HT-29 (cell line): ENCODE measurements at regions not wholly inside any gene's neighbourhood (a gene's known extent, or its start where the extent isn't known, plus 50 kb on each side); places are given as distances from the start of the nearest gene placed in this dataset.
"Not testable (repeated sequence)": the region's sequence is repeated elsewhere in the genome, so short reads cannot be mapped to it uniquely, and the experiment has no call there.

Experiments
- DNase-seq: peaks from one replicate; pipeline ENCODE4 v3.0.0-alpha.2; 2015; ENCODE audit warnings: low spot score

DNA sequence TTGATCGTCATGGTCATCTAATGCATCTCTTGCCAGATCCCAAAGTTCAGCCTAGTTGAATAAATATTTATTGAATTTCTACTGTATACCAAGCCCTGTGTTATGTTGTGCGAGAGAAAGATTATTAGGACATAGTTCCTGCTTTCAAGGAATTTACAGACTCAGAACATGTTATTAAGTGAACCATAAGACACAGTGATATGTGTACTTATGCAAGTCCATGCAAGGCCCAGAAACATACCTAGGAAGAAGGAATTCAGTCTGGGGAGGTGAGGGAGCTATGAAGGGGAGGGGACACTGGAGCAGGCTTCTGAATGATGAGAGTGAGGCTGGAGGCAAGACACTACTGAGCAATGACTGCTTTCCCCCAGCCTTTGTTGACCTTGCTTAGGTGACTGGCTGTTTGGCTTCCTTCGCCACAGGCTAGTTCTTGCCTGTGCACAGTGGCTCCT, 81.4 kb downstream of the ACAA2 start:
- peak; percentile 15 for DNase-seq

DNA sequence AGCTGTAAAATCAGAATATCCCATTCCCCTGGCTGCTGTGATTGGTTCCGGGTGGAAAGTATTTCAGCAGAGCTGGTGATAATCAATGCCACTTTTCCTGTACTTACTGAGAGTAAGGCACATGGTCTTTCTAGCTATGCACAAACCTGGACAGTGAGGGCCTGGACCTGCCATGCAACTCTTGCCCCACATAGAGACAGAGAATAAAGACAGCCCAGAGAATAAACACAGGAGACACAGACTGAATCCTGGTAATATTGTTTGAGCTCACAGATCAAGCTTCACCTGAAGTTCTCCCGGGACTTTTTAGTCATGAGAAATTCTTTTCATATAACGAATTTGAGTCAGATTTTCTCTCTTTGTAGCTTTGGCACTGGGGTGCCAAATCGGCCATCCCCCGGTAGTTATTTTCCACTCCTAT, 81.9 kb downstream of the ACAA2 start:
- peak; percentile 58 for DNase-seq

DNA sequence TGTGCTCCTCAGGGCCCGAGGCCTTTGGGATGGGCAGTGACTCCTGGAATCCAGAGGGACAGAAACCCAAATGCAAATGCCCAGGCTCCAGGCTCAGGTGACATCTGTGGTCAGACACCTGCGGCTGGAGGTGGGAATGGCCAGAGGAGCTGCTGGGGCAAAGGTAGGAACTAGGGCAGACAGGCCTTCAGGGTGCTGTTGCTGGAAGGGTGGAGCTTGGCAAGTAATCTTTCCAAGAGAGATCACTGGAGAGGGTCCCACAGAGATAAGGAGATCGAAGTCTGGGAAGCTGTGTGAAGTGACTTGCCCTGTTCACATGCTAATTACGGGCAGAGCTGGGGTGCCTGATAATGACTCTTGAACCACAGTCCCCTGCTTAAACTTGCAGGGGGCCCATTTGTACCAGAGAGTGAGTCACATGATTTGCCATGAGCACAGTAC, 82.4 kb downstream of the ACAA2 start:
- DNase-seq = peak; percentile 73

DNA sequence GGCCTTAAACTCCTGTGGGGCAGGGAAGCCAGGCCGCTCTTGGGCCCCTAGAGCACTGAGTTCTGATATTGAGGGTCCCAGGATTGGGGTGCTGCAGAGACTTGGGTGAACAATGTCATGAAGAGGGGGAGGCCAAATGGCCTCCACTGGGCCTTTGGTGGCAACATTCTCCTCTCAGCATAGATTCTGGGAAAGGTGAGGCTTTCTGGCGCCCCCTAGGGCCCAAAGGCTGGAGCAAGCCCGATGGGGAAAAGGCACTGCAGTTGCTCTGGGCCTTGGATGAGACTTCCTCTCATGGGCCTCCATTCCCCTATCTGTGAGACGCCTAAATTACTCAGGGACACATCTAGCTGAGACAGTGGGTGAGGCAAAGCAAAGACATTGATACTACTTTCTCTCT, 84.8 kb downstream of the ACAA2 start:
- peak; percentile 68 for DNase-seq

DNA sequence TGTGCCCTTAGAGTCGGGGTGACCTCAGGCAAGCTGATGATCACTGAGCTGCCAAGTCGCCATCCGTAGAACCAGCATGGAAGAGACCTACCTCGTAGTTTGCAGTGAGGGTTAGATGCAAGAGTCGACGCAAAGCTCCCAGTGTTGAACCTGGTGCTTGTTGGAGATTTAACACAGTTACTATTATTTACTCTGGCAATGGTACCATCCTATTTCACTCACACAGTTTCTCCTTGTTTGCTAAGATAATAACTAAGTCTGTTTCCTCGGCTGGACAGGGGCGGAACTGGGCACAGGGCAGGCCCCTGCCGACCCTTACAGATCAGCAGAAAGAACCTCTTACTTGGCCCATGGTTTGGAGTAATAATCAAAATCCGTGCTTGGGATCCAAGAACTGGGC, 85.5 kb downstream of the ACAA2 start:
- no peak for DNase-seq

DNA sequence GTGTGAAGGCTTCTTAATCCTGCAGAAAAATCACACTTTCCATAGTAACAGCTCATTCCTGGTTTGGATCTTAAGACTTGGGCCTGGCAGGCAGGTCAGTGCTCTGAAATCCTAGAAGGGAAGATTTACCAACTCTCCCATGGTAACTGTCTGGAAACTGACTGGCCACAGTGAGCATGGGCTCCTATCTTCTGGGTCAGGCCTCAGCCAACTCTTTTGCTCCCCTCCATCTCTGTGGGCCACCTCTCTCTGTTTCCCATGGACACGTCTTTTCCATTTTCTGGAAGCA, 86.7 kb downstream of the ACAA2 start:
- no peak for DNase-seq

DNA sequence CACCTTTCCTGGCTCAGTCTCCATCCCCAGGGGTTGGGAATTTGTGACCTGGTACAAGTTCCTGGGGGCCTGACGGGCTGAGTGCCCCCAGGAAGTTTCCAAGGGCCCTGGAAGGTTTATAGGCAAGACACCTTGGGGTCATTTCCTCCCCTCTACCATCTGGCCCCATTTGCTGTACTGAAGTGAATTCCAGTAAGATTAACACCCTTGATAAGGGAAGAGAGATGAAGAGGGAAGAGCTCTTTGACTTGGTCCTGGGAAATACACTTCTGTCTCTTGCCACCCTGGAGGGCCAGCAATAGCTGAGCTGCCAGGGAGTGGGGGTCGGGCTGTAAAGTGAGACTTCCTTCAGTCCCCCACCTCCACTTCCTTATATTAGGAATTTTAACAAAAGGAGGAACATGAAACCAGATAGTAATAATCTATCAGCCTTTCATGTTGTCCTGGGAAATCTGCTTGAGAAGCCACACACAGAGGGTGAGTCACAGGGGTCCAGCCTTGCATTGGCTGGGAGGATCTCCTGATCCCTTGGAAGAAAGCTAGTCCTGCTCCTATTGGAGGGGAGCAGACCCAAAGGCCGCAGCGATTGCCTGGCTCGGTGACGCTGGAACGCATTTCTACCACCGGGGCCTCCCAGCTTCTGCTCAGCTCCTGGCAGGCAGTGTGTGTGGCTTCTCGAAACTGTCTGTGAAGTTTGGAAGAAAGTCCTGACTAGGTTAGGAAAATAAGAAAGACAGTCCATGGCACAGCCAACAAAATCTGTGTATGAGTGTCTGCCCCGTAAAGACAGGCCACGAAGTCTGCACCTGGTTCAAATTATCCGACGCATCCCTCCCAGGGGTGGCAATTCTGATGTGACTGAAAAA, 87.3 kb downstream of the ACAA2 start:
- peak; percentile 84 for DNase-seq

DNA sequence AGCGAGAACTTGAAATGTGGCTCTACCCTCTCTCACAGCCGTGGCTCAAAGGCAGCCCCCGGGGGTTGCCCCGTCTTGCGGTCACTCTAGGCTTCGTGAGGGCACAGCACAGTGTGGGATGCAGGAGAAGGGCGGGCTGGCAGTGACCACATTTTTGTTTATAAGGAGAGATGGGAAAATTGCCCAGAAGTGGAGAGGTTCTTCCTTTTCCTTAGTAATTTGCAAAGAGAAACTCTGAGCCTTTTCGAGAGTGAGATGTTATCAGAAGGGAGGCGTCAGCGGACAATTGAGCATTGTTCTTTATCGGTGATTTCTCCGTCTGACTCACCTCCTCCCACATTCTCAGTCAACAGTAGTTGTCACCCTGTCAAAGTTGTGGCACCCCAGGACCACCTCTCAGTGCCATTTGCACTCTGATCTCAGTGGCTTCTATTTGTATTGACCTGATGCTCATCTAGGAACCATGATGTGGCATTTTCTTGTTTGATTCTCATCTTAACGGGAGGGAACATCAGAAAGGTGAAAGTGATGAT, 89.6 kb downstream of the ACAA2 start:
- DNase-seq = peak; percentile 95

DNA sequence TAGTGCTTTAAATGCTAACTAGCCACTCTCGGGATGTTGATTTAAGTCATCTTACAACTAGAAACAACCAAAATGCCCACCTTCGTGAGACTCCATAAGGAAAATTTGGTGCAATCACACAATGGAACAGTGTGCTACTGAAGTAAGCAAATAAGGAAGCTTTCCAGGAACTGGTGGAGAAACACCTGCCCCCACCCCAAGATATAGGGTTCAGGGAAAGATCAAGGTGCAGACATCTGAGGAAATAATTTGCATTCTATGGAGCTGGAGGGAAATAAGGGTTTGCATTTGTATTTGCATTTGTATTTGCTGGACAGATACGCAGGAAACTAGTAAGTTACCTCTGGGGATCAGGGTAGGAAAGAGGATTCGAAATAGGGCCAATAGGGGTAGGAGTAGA, 90.9 kb downstream of the ACAA2 start:
- peak; percentile 79 for DNase-seq

DNA sequence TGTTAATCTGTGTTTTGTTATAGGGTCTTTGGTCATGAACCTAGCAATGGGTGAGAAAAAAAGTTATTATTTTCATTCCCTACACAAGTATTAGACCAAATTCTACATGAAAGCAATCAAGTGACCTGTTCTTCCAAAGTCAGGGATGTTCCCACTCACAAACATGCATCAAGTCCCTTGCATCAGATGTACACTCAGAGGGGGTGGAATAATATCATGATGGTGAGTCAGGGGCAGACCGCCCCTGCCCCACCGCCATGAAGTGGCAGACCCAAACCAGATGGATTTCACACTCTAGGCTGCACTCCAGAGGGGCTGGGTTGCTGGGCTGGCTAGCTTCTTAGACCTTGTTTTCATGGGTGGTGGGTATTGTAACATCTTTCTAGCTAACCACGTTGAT, 91.4 kb downstream of the ACAA2 start:
- DNase-seq = no peak

DNA sequence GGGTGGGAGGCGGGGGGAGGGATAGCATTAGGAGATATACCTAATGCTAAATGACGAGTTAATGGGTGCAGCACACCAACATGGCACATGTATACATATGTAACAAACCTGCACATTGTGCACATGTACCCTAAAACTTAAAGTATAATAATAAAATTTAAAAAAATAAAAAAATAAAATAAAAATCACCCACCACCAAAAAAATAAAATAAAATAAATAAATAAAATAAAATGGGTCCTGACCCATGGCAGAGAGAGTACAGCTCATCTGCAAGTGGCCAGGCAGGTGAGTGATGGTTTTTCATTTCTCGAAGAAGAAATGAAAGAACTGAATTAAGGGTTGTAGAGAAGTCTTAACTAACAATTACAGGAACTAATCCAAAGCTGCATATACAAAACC, 92.4 kb downstream of the ACAA2 start:
- DNase-seq = not testable (repeated sequence)

DNA sequence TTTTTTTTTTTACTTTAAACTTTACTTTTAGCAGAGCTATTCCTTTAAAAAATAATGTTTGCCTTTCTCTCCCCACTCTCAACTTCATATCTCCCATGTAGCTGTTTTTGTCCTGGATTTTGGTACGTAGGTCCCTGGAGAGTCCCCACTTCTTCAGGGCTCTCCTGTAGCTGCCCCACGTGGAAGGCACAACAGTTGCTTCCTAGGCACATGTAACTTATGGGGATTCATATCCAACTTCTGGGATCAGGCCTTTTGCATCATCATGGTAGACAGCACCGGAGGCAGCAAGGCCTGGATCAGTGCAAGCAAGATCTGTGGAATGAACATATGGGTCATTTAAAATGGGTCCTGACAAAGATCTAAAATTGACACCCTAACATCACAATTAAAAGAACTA, 95.7 kb downstream of the ACAA2 start:
- no peak for DNase-seq

DNA sequence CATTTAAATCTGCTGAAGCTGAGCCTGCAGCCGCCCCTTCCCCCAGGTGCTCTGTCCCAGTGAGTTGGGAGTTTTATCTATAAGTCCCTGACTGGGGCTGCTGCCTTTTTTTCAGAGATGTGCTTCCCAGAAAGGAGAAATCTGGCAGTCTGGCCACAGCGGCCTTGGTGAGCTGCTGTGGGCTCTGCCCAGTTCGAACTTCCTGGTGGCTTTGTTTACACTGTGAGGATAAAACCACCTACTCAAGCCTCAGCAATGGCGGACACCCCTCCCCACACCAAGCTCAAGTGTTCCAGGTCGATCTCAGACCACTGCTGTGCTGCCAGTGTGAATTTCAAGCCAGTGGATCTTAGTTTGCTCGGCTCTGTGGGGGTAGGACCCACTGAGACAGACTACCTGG, 97.3 kb downstream of the ACAA2 start:
- peak; percentile 42 for DNase-seq

DNA sequence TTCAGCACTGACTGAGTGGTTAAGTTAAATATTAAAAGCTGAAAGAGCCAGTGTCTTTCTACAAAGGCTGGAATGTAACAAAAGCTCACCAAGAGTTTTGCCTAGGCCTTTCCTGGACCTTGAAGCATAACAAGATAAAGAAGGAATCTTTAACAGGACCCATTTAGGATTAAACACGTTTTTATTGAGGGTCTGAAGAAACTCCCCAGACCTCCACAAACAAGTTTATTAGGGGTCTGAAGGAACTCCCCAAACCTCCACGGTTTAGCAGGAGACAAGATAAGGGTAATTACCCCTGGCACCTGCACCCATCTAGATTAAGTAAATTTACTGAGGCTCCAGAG, 104.0 kb downstream of the ACAA2 start:
- DNase-seq = no peak

DNA sequence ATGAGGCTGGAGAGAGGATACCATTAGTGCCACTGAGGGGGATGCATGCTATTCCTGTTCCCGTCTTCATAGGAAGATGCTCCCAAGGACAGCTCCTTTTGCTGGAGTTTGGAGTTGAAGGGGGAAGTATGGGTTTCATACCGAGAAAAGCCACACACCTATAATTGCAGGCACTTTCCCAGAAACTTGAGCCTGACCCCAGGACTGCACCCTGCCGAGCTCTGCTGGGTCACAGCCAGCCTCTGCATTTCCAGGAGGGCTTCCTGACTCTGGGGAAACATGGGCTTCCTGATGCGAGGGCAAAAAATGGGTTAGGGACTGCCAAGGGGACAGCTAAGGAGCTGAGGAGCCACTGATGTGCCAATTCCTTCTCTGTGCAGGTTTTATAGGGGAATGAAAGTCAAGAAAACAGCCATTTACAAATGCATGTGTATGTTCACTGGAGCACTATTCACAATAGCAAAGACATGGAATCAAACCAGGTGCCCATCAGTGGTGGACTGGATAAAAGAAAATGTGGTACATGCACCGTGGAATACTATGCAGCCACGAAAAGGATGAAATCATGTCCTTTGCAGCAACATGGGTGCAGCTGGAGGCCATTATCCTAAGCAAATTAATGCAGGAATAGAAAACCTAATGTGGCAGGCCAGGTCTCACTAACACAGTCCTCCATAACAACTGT, 104.5 kb downstream of the ACAA2 start:
- DNase-seq = no peak

DNA sequence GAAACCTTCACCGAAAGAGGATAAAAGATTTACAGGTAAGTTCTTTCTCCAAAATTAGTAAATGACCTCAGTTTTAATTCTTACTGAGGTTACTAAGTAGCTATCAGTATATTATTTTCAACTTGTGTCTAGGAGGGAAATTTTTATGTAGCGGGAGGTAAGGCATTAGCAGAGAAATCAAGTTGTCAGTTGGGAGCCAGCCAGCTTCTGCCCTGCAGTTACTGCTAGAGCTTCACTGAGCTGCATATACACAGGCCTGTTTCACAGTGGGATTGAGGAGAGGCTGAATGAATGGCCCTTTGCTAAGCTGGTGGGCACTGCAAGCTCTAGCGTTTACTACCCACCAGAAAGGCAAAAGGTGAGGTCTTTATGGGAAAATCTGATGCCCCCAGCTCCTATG, 105.7 kb downstream of the ACAA2 start:
- DNase-seq = no peak

DNA sequence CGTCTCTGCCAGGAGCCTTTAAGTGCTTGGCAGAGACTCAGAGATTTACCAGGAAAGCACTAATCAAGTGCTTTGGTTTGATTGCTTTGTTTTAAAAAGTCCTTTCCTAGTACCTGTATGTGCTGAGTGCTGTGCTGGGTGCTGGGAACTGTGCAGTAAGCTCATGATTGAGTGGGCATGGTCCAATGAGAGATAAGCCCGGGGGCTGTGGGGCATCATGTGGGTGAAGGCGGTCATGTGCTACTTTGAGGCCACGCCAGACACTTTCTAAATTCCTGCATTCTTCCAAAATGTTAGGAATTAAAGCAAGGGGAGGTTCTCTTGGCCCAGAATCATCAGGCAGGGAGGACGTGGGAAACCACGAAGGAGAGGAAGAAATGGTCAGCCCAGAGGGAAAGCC, 109.0 kb downstream of the ACAA2 start:
- DNase-seq = no peak

DNA sequence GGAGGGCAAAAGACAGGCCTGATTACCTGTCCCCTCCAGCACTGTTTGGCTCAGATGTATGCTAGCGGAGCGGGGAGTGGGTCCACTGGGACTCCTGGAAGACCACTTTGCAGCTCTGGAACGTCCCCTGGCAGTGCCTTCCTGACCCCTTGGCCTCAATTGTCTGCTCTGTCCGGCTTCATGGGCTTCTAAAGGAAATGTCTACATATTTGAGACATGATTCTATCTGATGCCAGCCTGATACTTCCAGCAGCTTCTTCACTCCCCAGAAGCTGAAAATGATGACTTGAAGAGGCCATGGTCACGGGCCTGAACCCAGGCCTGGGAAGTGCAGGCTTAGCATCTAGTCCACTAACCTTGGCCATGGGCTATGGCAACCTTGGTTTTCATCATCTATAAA, 112.1 kb downstream of the ACAA2 start:
- no peak for DNase-seq

DNA sequence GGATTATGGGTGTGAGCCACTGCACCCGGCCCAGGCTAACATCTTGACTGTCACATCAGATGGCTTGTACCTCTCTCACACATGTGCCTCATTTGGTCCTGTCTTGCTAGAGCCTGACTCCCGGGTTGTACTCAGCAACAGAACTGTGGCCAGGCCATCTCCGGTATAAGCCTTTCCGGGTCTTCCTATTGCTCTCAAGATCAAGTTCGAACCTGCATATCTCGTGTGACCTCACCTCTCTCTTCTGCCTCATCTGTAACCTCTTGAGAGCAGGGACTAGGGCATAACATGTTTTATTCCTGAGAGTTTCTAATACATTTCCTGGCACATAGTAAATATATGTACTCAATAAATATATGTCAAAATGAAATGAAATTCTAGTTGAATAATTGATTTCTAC, 114.0 kb downstream of the ACAA2 start:
- no peak for DNase-seq

DNA sequence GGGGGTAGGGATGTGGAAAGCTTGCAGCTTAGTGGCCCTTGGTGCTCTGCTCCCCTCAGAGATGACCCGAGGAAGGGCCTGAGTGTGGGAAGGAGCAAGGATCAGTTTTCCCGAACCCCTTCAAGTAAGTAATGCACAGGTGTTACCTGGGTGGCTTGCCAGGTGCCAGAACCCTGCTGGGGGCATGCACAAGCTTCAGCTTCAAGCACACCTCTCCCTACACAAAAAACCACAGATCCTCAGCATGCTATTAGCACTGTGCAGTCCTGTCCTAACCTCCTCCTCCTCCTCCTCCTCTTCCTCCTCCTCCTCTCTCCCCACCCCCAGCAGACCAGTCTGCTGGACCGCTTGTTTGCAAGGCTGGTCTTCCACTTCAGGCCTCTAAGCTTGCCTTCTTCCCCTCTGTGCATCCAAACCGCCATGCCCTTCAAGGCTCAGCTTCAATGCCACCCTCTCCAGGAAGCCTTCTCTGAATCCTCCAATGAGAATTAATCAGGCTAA, 114.8 kb downstream of the ACAA2 start:
- DNase-seq = no peak

DNA sequence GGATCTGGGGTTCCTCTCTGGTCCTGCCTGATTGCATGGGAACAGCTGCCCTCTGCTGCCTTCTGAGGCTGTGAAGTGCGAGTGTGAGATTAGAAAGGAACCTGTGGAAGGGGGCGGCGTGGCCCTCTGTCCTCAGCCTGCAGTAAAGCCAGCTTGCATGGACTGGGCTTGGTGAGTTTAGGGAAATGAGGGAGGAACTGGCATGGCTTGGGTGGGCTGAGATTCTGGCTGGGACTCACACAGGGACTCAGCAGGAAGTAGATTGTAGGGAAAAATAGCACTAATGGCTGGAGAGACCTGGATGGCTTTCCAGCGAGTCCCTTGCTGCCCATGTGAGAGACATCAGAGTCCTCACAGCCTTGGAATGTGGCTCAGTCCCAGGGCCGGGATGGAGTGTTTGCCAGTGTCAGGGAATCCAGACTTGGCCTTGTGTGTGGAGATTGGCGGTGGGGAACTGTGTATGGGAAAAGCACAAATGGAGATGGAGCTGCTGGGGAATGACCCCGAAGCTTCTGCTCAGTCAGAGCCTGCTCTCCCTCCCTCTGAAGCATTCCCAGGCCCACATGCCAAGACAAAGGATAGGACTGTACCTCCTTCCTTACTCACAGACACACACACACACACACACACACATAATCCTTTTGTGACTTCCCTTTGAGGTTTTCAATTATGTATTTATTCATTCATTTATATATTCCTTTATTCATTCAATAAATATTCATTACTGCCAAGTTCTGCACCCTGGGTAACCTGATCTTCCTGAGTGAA, 115.4 kb downstream of the ACAA2 start:
- DNase-seq = peak; percentile 23

DNA sequence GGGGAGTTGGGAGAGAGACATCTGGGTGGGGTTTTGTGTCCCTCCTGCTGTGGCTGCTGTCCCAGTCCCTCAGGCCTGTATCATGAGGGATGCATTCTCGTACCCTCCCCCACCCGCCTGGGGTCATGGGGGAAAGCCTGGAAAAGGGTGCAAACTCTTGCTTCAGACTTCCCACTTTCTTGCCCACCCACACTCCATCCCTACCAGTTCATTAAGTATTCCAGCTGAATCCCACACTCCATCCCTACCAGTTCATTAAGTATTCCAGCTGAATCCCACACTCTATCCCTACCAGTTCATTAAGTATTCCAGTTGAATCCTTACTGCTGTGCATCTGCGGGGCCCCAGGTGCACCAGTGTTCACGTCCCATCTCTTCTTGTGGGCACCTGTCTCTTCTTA, 116.3 kb downstream of the ACAA2 start:
- no peak for DNase-seq
